Activated CD8-positive, alpha-beta memory T cell treated with anti-CD3 and anti-CD28 coated beads, Interleukin-2, amount 50 U/mL, for 24 hours (primary cell): ENCODE measurements at regions not wholly inside any gene's neighbourhood (a gene's known extent, or its start where the extent isn't known, plus 50 kb on each side); places are given as distances from the start of the nearest gene placed in this dataset.
"Not testable (repeated sequence)": the region's sequence is repeated elsewhere in the genome, so short reads cannot be mapped to it uniquely, and the experiment has no call there.

Source experiments
- DNase-seq: peaks from one replicate; pipeline ENCODE4 v3.0.0-alpha.2; 2020; ENCODE audit errors: extremely low read depth

GRCh38 chr9:2277644-2278043 is 262.5 kb downstream of the SMARCA2 start:
- not testable (repeated sequence) for DNase-seq

GRCh38 chr9:2279138-2279537 is 264.0 kb downstream of the SMARCA2 start:
- DNase-seq, result not testable (repeated sequence)

- DNase-seq, result no peak
These were observed 266.1 kb downstream of the SMARCA2 start for GRCh38 chr9:2281031-2281802.

GRCh38 chr9:2281803-2282185 is 266.6 kb downstream of the SMARCA2 start:
- no peak for DNase-seq

- no peak for DNase-seq
These were observed 269.6 kb downstream of the SMARCA2 start for GRCh38 chr9:2284770-2285169.

- no peak for DNase-seq
These were observed 270.5 kb downstream of the SMARCA2 start for GRCh38 chr9:2285416-2286332.

GRCh38 chr9:2286333-2286705 is 271.2 kb downstream of the SMARCA2 start:
- DNase-seq, result no peak

GRCh38 chr9:2286825-2287455 is 271.8 kb downstream of the SMARCA2 start:
- DNase-seq, result no peak

- no peak for DNase-seq
These were observed 273.2 kb downstream of the SMARCA2 start for GRCh38 chr9:2288309-2288708.

- no peak for DNase-seq
These were observed 274.1 kb downstream of the SMARCA2 start for GRCh38 chr9:2289263-2289662.

GRCh38 chr9:2290382-2290781 is 275.2 kb downstream of the SMARCA2 start:
- no peak for DNase-seq

GRCh38 chr9:2291980-2292704 is 277.0 kb downstream of the SMARCA2 start:
- no peak for DNase-seq

- DNase-seq, result no peak
These were observed 277.6 kb downstream of the SMARCA2 start for GRCh38 chr9:2292733-2293132.

- no peak for DNase-seq
These were observed 282.6 kb downstream of the SMARCA2 start for GRCh38 chr9:2297771-2298170.

- DNase-seq, result no peak
These were observed 283.1 kb downstream of the SMARCA2 start for GRCh38 chr9:2298217-2298616.

- no peak for DNase-seq
These were observed 284.2 kb downstream of the SMARCA2 start for GRCh38 chr9:2299156-2299842.

GRCh38 chr9:2299843-2300205 is 284.7 kb downstream of the SMARCA2 start:
- no peak for DNase-seq

GRCh38 chr9:2300325-2300724 is 285.2 kb downstream of the SMARCA2 start:
- DNase-seq, result no peak

- DNase-seq, result no peak
These were observed 287.5 kb downstream of the SMARCA2 start for GRCh38 chr9:2302606-2303005.

- no peak for DNase-seq
These were observed 287.9 kb downstream of the SMARCA2 start for GRCh38 chr9:2303056-2303455.

GRCh38 chr9:2307480-2307879 is 292.3 kb downstream of the SMARCA2 start:
- no peak for DNase-seq
